A549 (cell line): ENCODE measurements at regions not wholly inside any gene's neighbourhood (a gene's known extent, or its start where the extent isn't known, plus 50 kb on each side); places are given as distances from the start of the nearest gene placed in this dataset.

Experiments
- CBX2 ChIP-seq: fragments of 200-600 bp; sonication (generic); IDR thresholded peaks from 2 replicates; pipeline ENCODE4 v1.6.1; 2016; ENCODE audit warnings: low read depth, mild to moderate bottlenecking, borderline replicate concordance
- ZC3H11A ChIP-seq: fragments of 450-650 bp; IDR thresholded peaks from 2 replicates; pipeline ENCODE4 v1.6.1; 2014; ENCODE audit warnings: antibody characterized with exemption, mild to moderate bottlenecking
- TF ChIP-seq, protein P1 (sequence below): IDR thresholded peaks from 2 replicates; pipeline ENCODE4 v1.6.1; 2012
- TF ChIP-seq, protein P2 (sequence below): fragments of 200-600 bp; sonication (generic); IDR thresholded peaks from 2 replicates; pipeline ENCODE4 v1.6.1; 2016; ENCODE audit warnings: antibody characterized with exemption, mild to moderate bottlenecking, moderate library complexity
- TF ChIP-seq, protein P3 (sequence below): fragments of >200 bp; sonication (Bioruptor Twin); formaldehyde crosslinking; IDR thresholded peaks from 3 replicates; pipeline ENCODE4 v1.5.1; 2016

DNA sequence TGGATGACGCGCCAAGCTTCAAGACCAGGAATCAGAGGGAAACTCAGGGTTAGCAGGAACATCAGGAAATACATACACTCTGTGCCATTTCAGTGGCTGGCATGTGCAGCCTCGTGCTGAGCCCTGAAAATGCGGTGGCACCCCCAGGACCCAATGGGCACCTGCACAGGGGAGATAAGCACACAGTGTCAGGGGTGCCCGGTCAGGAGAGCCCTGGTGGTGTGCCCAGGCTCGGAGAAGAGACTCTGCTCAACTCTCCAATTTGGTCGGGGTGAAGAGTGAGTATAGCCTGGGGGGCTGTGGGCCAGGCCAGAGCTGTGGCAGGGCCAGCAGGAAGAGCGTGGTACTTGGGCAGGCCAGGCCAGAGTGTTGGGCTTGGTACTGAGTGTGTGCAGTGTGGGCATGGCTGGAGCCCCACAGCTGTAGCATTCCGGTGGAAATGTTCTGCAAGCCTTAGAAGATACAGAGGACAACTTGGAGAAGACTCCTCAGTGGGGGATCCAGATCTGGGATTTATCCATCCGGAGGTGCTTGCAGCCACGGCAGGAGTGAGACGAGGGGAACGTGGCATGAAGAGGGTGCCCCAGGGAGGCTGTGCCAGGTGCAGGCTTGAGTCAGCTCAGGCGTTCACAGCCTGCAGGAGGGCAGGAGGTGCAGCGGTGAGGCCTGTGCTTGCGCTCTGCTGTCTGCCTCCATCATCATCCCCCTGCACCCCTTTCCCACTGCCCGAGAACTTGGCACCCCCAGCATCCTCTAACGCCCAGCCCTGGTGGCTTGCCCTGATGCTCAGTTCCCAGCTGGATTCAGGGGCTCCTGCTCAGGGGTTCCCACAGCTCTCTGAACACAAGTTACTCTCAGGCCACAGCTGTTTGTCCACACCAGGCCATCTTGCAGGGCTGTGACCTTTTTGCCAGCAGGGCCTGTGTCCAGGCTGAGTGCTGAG, 451.7 kb upstream of the HS6ST1 start:
- no peak for TF ChIP-seq CBX2
- TF ChIP-seq, protein P1, sequence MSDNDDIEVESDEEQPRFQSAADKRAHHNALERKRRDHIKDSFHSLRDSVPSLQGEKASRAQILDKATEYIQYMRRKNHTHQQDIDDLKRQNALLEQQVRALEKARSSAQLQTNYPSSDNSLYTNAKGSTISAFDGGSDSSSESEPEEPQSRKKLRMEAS, result no peak
- TF ChIP-seq, protein P2, sequence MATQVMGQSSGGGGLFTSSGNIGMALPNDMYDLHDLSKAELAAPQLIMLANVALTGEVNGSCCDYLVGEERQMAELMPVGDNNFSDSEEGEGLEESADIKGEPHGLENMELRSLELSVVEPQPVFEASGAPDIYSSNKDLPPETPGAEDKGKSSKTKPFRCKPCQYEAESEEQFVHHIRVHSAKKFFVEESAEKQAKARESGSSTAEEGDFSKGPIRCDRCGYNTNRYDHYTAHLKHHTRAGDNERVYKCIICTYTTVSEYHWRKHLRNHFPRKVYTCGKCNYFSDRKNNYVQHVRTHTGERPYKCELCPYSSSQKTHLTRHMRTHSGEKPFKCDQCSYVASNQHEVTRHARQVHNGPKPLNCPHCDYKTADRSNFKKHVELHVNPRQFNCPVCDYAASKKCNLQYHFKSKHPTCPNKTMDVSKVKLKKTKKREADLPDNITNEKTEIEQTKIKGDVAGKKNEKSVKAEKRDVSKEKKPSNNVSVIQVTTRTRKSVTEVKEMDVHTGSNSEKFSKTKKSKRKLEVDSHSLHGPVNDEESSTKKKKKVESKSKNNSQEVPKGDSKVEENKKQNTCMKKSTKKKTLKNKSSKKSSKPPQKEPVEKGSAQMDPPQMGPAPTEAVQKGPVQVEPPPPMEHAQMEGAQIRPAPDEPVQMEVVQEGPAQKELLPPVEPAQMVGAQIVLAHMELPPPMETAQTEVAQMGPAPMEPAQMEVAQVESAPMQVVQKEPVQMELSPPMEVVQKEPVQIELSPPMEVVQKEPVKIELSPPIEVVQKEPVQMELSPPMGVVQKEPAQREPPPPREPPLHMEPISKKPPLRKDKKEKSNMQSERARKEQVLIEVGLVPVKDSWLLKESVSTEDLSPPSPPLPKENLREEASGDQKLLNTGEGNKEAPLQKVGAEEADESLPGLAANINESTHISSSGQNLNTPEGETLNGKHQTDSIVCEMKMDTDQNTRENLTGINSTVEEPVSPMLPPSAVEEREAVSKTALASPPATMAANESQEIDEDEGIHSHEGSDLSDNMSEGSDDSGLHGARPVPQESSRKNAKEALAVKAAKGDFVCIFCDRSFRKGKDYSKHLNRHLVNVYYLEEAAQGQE, result no peak
- TF ChIP-seq, protein P3, sequence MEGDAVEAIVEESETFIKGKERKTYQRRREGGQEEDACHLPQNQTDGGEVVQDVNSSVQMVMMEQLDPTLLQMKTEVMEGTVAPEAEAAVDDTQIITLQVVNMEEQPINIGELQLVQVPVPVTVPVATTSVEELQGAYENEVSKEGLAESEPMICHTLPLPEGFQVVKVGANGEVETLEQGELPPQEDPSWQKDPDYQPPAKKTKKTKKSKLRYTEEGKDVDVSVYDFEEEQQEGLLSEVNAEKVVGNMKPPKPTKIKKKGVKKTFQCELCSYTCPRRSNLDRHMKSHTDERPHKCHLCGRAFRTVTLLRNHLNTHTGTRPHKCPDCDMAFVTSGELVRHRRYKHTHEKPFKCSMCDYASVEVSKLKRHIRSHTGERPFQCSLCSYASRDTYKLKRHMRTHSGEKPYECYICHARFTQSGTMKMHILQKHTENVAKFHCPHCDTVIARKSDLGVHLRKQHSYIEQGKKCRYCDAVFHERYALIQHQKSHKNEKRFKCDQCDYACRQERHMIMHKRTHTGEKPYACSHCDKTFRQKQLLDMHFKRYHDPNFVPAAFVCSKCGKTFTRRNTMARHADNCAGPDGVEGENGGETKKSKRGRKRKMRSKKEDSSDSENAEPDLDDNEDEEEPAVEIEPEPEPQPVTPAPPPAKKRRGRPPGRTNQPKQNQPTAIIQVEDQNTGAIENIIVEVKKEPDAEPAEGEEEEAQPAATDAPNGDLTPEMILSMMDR, result no peak
- TF ChIP-seq ZC3H11A, result no peak
